Glutamatergic neuron (in vitro differentiated cells): ENCODE measurements at regions not wholly inside any gene's neighbourhood (a gene's known extent, or its start where the extent isn't known, plus 50 kb on each side); places are given as distances from the start of the nearest gene placed in this dataset.

Source experiments
- DNase-seq: peaks from one replicate; pipeline ENCODE4 v3.0.0; 2022
- H3K27ac Mint-ChIP-seq: one replicate; pipeline ENCODE4 v1.8.0; 2020; ENCODE audit warnings: mild to moderate bottlenecking, mixed read lengths, inconsistent platforms; ENCODE audit not compliant: unreplicated experiment
- H3K27me3 Mint-ChIP-seq: one replicate; pipeline ENCODE4 v1.8.0; 2020; ENCODE audit warnings: mild to moderate bottlenecking, moderate library complexity, mixed read lengths, inconsistent platforms; ENCODE audit not compliant: unreplicated experiment
- H3K36me3 Mint-ChIP-seq: one replicate; pipeline ENCODE4 v1.8.0; 2020; ENCODE audit warnings: mild to moderate bottlenecking, mixed read lengths, inconsistent platforms; ENCODE audit not compliant: unreplicated experiment
- H3K4me1 Mint-ChIP-seq: one replicate; pipeline ENCODE4 v1.8.0; 2020; ENCODE audit warnings: mild to moderate bottlenecking, low read depth, mixed read lengths, inconsistent platforms; ENCODE audit not compliant: unreplicated experiment
- H3K4me3 Mint-ChIP-seq: one replicate; pipeline ENCODE4 v1.8.0; 2020; ENCODE audit warnings: mild to moderate bottlenecking, mixed read lengths, inconsistent platforms; ENCODE audit not compliant: unreplicated experiment
- H3K9me3 Mint-ChIP-seq: one replicate; pipeline ENCODE4 v1.8.0; 2020; ENCODE audit warnings: mild to moderate bottlenecking, moderate library complexity, mixed read lengths, inconsistent platforms; ENCODE audit not compliant: unreplicated experiment
- TF ChIP-seq, protein P1 (sequence below): fragments of 200-600 bp; sonication (generic); IDR thresholded peaks from one replicate; pipeline ENCODE4 v1.5.0; 2021; ENCODE audit not compliant: partially characterized antibody, unreplicated experiment

GRCh38 chr2:11030036-11030435 is 118.3 kb downstream of the KCNF1 start:
- TF ChIP-seq, protein P1, sequence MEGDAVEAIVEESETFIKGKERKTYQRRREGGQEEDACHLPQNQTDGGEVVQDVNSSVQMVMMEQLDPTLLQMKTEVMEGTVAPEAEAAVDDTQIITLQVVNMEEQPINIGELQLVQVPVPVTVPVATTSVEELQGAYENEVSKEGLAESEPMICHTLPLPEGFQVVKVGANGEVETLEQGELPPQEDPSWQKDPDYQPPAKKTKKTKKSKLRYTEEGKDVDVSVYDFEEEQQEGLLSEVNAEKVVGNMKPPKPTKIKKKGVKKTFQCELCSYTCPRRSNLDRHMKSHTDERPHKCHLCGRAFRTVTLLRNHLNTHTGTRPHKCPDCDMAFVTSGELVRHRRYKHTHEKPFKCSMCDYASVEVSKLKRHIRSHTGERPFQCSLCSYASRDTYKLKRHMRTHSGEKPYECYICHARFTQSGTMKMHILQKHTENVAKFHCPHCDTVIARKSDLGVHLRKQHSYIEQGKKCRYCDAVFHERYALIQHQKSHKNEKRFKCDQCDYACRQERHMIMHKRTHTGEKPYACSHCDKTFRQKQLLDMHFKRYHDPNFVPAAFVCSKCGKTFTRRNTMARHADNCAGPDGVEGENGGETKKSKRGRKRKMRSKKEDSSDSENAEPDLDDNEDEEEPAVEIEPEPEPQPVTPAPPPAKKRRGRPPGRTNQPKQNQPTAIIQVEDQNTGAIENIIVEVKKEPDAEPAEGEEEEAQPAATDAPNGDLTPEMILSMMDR, result no peak
- Mint-ChIP-seq H3K27ac (no peak overlapping the region), H3K27me3 (no peaks in the 10 kb centered on the region), H3K36me3 (peaks cover 15% of the 10 kb centered on the region), H3K4me3 (no peak overlapping the region), H3K9me3 (peaks cover 3% of the 10 kb centered on the region), H3K4me1 (no peaks in the 10 kb centered on the region)
- DNase-seq, result no peak

GRCh38 chr2:11030909-11031308 is 119.2 kb downstream of the KCNF1 start:
- TF ChIP-seq, protein P1, result no peak
- peaks cover 15% of the 10 kb centered on the region for H3K36me3 Mint-ChIP-seq
- no peak overlapping the region for H3K27ac Mint-ChIP-seq
- no peak overlapping the region for H3K4me3 Mint-ChIP-seq
- H3K9me3 Mint-ChIP-seq, result no peaks in the 10 kb centered on the region
- DNase-seq, result no peak
- H3K27me3 Mint-ChIP-seq, result peaks cover 1% of the 10 kb centered on the region
- H3K4me1 Mint-ChIP-seq, result no peaks in the 10 kb centered on the region

DNA sequence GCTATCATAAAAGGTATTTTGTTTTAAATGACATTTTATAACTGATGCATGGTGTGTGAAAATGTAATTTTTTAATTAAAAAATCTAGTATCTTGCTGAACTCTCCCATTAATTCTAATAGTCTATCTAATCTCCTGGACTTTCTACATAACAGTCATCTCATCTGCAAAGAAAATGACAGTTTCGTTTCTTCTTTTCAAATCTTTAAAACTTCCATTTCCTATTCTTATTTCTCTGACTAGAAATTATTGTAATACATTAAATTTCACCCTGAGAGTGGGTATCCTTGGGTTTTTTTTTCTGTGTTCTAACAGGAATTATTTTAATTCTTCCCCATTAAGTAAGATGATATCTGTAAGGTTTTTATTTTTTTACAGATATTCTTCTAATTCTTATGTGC is 120.1 kb downstream of the KCNF1 start:
- H3K4me3 Mint-ChIP-seq, result no peak overlapping the region
- TF ChIP-seq, protein P1, result no peak
- no peak for DNase-seq
- peaks cover 3% of the 10 kb centered on the region for H3K9me3 Mint-ChIP-seq
- H3K27ac Mint-ChIP-seq, result no peak overlapping the region
- H3K27me3 Mint-ChIP-seq, result peaks cover 5% of the 10 kb centered on the region
- no peaks in the 10 kb centered on the region for H3K4me1 Mint-ChIP-seq
- H3K36me3 Mint-ChIP-seq, result peaks cover 18% of the 10 kb centered on the region

DNA sequence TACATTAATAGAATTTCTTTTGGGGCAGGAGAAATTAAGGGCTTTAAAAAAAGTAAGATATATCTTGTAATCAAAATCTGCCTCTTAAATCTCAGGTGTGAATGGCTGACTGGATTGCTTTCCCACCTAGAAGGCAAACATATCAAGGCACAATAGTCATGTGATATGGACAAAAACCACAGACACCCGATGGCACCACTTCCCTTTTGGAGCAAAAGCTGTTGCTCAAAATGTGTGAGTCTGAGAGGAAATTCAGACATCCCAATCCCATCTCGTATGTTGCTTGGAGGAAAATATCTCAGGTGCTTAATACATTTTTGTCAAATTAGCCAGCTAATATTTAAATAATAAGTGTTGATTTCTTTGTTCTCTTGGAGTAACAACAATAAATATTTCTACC is 120.7 kb downstream of the KCNF1 start:
- TF ChIP-seq, protein P1, result no peak
- Mint-ChIP-seq H3K9me3 (peaks cover 3% of the 10 kb centered on the region), H3K4me1 (no peaks in the 10 kb centered on the region), H3K36me3 (peaks cover 24% of the 10 kb centered on the region), H3K27ac (no peak overlapping the region), H3K27me3 (peaks cover 6% of the 10 kb centered on the region), H3K4me3 (no peak overlapping the region)
- DNase-seq, result no peak

- no peaks in the 10 kb centered on the region for H3K4me1 Mint-ChIP-seq
- DNase-seq, result no peak
- no peak overlapping the region for H3K27ac Mint-ChIP-seq
- H3K4me3 Mint-ChIP-seq, result no peak overlapping the region
- H3K27me3 Mint-ChIP-seq, result peaks cover 6% of the 10 kb centered on the region
- peaks cover 25% of the 10 kb centered on the region for H3K36me3 Mint-ChIP-seq
- TF ChIP-seq, protein P1, result no peak
- peaks cover 4% of the 10 kb centered on the region for H3K9me3 Mint-ChIP-seq
These were observed 121.4 kb downstream of the KCNF1 start for GRCh38 chr2:11033114-11033513.
